CD4-positive, alpha-beta T cell treated with Interleukin-6 for 4 hours (primary cell): ENCODE measurements at regions not wholly inside any gene's neighbourhood (a gene's known extent, or its start where the extent isn't known, plus 50 kb on each side); places are given as distances from the start of the nearest gene placed in this dataset.

Experiments
- DNase-seq: peaks from one replicate; pipeline ENCODE4 v3.0.0-alpha.2; 2020; ENCODE audit warnings: mixed read lengths

GRCh38 chr2:120829633-120830025 is 94.0 kb downstream of the GLI2 start:
- DNase-seq = no peak

GRCh38 chr2:120830096-120830830 is 94.6 kb downstream of the GLI2 start:
- DNase-seq = no peak

- no peak for DNase-seq
These were observed 95.4 kb downstream of the GLI2 start for GRCh38 chr2:120831086-120831485.

GRCh38 chr2:120831891-120832290 is 96.2 kb downstream of the GLI2 start:
- DNase-seq = no peak

- DNase-seq = no peak
These were observed 96.8 kb downstream of the GLI2 start for GRCh38 chr2:120832296-120833070.

GRCh38 chr2:120833127-120833675 is 97.5 kb downstream of the GLI2 start:
- DNase-seq = no peak

- no peak for DNase-seq
These were observed 98.5 kb downstream of the GLI2 start for GRCh38 chr2:120834206-120834605.

- no peak for DNase-seq
These were observed 100.6 kb downstream of the GLI2 start for GRCh38 chr2:120836281-120836680.

GRCh38 chr2:120840795-120841487 is 105.3 kb downstream of the GLI2 start:
- DNase-seq = no peak

- no peak for DNase-seq
These were observed 107.1 kb downstream of the GLI2 start for GRCh38 chr2:120842456-120843439.

GRCh38 chr2:120844070-120844738 is 108.5 kb downstream of the GLI2 start:
- DNase-seq = no peak

GRCh38 chr2:120845277-120845676 is 109.6 kb downstream of the GLI2 start:
- no peak for DNase-seq

- no peak for DNase-seq
These were observed 110.9 kb downstream of the GLI2 start for GRCh38 chr2:120846406-120847095.

- DNase-seq = no peak
These were observed 112.1 kb downstream of the GLI2 start for GRCh38 chr2:120847700-120848321.

- no peak for DNase-seq
These were observed 113.6 kb downstream of the GLI2 start for GRCh38 chr2:120849278-120849677.

- DNase-seq = no peak
These were observed 114.9 kb downstream of the GLI2 start for GRCh38 chr2:120850551-120850950.

- DNase-seq = no peak
These were observed 115.6 kb downstream of the GLI2 start for GRCh38 chr2:120851116-120851773.

GRCh38 chr2:120852200-120852815 is 116.6 kb downstream of the GLI2 start:
- DNase-seq = no peak

GRCh38 chr2:120853306-120854013 is 117.8 kb downstream of the GLI2 start:
- no peak for DNase-seq
